HT1080 (cell line): ENCODE measurements at regions not wholly inside any gene's neighbourhood (a gene's known extent, or its start where the extent isn't known, plus 50 kb on each side); places are given as distances from the start of the nearest gene placed in this dataset.
"Not testable (repeated sequence)": the region's sequence is repeated elsewhere in the genome, so short reads cannot be mapped to it uniquely, and the experiment has no call there.

Experiments used
- DNase-seq: peaks from one replicate; pipeline ENCODE4 v3.0.0-alpha.2; 2015; ENCODE audit warnings: low read depth

DNA sequence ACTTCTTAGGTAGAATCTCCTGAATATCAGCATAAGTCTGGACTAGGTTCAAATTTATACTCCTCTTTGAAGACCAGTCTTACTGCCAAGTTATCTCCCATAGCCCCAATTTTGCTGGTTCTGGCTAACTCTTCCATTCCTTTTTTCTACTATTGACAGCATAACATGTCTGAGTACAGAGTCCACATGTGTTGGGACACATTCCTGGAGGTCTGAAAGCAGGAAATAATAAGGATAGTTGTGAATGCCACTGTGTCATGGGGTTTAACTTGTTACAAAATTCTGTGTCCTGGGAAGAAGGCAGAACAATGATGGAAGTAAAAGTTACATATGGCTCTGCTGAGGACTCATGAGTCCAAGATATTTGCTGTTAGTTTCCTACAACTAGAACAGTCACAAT is 57.4 kb upstream of the ZBTB20 start:
- no peak for DNase-seq

DNA sequence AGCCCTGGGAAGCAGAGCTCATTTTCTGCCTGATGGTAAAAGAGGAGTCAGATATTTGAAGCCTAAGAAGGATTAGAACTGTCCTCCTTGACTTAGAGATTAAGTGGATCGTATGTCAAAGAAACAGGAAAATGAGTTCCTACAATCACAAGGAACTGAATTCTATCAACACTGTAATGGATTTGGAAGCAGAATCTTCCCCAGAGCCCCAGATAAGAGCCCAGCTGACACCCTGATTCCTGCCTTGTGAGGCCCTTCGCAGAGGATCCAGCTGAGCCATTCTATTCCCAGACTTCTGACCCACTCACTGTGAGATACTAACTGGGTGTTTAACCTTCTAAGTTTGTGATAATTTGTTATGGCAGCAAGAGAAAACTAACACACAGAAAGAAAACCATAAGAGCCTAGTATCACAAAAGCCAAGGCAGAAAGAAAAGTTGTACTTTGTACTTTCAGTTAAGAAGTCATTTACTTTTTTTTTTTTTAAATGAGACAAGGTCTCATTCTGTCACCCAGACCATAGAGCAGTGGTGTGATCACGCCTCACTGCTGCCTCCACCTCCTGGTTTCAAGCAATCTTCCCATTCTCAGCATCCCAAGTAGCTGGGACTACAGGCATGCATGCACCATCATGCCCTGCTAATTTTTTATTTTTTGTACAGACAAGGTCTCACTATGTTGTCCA is 61.1 kb upstream of the ZBTB20 start:
- no peak for DNase-seq

- no peak for DNase-seq
Observed at GRCh38 chr3:115211810-115212492, 64.9 kb upstream of the ZBTB20 start.

GRCh38 chr3:115212615-115213014 is 65.5 kb upstream of the ZBTB20 start:
- DNase-seq: no peak

- DNase-seq: not testable (repeated sequence)
Observed at GRCh38 chr3:115213052-115213451, 66.0 kb upstream of the ZBTB20 start.

DNA sequence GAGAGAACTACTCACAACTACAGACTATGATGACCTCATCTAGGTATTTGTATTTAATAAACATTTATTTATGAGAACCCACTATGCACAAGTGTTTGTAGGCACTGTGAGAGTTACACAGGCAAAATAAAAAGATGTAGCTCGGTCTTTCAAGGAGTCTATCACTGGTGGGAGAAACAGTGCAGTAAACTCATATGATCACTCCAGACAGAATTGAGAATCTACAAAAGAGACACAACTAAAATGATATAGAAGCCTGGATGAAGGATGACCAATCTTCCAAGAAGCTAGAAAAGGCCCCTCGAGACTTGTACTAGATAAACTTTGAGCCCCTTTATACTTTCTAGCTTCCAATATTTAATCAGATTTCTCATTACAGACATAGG is 70.2 kb upstream of the ZBTB20 start:
- no peak for DNase-seq

- DNase-seq: peak; percentile 82
Observed at GRCh38 chr3:115217678-115218451, 70.8 kb upstream of the ZBTB20 start.

- no peak for DNase-seq
Observed at GRCh38 chr3:115218859-115219258, 71.8 kb upstream of the ZBTB20 start.

DNA sequence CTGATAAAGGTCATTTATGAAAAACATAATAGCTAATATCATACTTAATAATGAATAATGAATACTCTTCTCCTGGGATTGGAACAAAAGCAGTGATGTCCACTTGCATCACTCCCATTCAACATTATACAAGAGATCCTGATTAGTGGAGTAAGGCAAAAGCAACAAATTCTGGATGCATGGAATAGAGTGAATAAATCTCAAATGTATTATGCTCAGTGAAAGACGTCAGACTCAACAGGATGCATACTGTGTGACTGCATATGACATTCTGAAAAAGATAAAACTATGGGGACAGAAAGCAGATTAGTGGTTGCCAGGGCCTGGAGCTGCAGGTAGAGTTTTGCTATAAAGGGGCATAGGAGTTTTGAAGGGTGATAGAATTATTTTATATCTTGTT is 77.6 kb upstream of the ZBTB20 start:
- no peak for DNase-seq

GRCh38 chr3:115226844-115227445 is 79.9 kb upstream of the ZBTB20 start:
- DNase-seq: no peak

DNA sequence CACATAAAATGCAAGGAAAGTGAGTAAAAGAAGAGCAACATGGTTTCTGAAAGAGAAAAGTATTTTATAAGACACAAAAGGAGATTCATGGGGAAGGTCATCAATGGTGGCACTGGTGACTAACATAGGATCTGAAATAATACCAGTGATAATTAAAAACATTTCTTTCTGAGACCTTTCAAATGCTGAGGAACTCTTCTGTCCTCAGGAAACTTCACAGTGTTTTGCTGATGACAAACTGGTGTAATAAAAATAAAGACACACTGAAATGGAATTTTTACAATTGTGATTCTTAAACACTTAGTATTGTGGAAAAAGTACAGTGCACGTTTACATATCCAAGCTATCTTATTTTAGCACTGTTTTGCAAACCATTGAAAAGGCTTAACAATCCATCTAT is 80.4 kb upstream of the ZBTB20 start:
- no peak for DNase-seq

DNA sequence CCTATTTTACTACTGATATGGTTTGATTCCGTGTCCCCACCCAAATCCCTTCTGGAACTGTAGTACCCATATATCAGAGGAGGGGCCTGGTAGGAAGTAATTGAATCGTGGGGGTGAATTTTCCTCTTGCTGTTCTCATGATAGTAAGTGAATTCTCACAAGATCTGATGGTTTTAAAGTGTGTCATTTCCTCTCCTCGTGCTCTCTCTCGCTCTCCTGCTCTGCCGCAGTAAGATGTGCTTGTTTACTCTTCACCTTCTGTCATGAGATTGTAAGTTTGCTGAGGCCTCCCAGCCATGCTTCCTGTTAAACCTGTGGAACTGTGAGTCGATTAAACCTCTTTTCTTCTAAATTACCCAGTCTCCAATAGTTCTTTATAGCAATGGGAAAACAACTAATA is 81.2 kb upstream of the ZBTB20 start:
- DNase-seq: peak; percentile 46

DNA sequence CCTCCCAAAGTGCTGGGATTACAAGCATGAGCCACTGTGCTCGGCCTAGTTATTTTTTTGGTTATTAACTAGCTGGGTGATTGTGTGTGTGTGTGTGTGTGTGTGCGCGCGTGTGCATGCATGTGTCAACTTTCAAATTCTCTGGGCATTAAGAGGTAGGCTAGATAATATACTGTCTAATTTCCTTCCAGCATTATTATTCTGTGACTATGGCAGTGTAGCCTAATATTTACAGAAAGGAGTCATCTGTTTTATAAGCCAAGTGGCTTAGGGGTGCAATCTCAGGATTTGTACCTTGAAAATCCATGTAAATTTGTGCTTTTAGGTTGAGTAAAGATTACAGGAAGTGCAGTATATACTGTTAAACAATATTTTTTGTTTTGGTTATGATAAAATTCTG is 85.1 kb upstream of the ZBTB20 start:
- no peak for DNase-seq

- peak; percentile 38 for DNase-seq
Observed at GRCh38 chr3:115233021-115233420, 85.9 kb upstream of the ZBTB20 start.

- no peak for DNase-seq
Observed at GRCh38 chr3:115236496-115236895, 89.4 kb upstream of the ZBTB20 start.

DNA sequence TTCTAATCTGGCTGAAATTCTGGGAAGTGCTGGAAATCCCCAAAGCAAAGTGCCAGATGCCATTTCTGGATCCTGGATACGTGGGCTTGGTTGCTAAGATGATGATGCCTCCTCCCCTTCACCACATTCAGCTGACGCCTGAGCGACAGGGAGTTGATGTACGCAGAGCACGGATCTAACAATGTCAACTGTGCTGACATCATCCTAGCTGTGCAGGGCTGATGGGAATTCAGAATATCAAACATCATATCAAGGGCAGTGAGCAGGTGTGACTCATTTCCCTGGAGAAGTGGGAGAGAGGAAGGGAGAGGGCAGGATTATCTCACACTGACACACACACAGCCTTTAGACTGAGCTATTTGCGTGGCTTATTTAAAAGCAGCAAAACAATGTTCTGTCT is 92.6 kb upstream of the ZBTB20 start:
- DNase-seq: peak; percentile 100

DNA sequence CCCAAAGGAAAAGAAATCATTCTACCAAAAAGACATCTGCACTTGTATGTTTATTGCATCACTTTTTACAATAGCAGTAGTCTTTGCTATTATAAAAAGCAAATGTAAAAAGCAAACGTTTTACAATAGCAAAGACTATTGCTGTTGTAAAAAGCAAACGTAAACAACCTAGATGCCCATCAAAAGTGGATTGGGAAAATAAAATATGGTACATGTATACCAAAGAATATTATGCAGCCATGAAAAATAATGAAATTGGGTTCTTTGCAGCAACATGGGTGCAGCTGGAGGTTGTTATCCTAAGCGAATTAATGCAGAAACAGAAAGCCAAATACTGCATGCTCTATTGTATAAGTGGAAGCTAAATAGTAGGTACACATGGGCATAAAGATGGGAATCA is 97.3 kb upstream of the ZBTB20 start:
- DNase-seq: no peak

DNA sequence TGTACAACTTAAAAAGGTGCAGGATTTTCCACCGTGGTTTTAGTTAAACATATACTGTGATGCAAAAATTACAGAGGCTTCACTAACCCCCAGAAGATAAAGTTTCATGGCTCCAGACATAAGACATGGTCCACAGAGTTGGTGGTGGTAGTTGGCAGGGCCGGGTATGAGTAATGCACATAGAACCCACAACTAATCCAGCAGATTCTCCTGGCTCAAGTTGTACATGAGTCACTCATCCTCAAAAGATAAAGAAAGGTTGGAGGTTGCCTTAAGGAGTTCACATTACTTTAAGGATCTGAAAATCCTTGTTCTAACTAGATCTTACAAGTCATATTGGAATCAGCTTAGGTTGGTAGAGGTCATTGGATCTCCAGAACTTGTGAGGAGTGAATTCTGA is 98.3 kb upstream of the ZBTB20 start:
- DNase-seq: peak; percentile 99

GRCh38 chr3:115245899-115246298 is 98.8 kb upstream of the ZBTB20 start:
- no peak for DNase-seq

GRCh38 chr3:115246461-115247020 is 99.5 kb upstream of the ZBTB20 start:
- DNase-seq: no peak

DNA sequence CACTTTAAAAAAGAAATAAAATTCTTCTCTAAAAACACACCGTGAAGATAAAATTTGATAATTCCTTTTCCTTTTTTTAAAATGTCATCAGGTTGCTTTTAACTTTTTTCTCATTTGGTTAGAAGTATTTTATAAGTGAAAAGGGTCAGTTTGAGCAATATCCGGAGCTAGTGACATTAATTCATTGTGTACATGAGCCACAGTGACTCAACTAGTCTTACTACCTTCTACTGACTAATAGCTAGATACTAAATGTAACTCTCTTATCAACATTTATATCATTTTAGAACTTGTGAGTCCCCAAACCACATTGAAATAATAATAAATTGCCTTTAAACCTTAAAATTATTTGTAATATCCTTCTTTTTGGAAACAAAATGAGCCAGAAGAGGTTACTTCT is 101.2 kb upstream of the ZBTB20 start:
- peak; percentile 44 for DNase-seq

- no peak for DNase-seq
Observed at GRCh38 chr3:115251509-115251908, 104.4 kb upstream of the ZBTB20 start.
